ENCODE measurements at regions not wholly inside any gene's neighbourhood (a gene's known extent, or its start where the extent isn't known, plus 50 kb on each side); places are given as distances from the start of the nearest gene placed in this dataset.

- Mint-ChIP-seq H3K36me3 (ENCODE audit: low read depth, unreplicated experiment) (no peaks in the 10 kb centered on the region), H3K27me3 (ENCODE audit: unreplicated experiment) (no peaks in the 10 kb centered on the region), H3K9me3 (ENCODE audit: unreplicated experiment) (no peaks in the 10 kb centered on the region), H3K4me1 (ENCODE audit: unreplicated experiment) (no peaks in the 10 kb centered on the region), H3K27ac (ENCODE audit: unreplicated experiment) (no peak overlapping the region), H3K4me3 (ENCODE audit: unreplicated experiment) (no peak overlapping the region)
- no peak for DNase-seq (ENCODE audit: low spot score)
- TF ChIP-seq CTCF (IDR thresholded peaks at IDR 0.05; ENCODE audit: unreplicated experiment): no peak
Observed at GRCh38 chr13:55571237-55571867, 1569.4 kb upstream of the PRR20A start.

GRCh38 chr13:55572408-55572807 lies 1568.3 kb upstream of the PRR20A start:
- H3K9me3 Mint-ChIP-seq (ENCODE audit: unreplicated experiment): no peaks in the 10 kb centered on the region
- no peaks in the 10 kb centered on the region for H3K27me3 Mint-ChIP-seq (ENCODE audit: unreplicated experiment)
- no peak for DNase-seq (ENCODE audit: low spot score)
- no peak for TF ChIP-seq CTCF (IDR thresholded peaks at IDR 0.05; ENCODE audit: unreplicated experiment)
- H3K27ac Mint-ChIP-seq (ENCODE audit: unreplicated experiment): no peak overlapping the region
- no peaks in the 10 kb centered on the region for H3K4me1 Mint-ChIP-seq (ENCODE audit: unreplicated experiment)
- H3K4me3 Mint-ChIP-seq (ENCODE audit: unreplicated experiment): no peak overlapping the region
- H3K36me3 Mint-ChIP-seq (ENCODE audit: low read depth, unreplicated experiment): no peaks in the 10 kb centered on the region

- Mint-ChIP-seq H3K4me3 (ENCODE audit: unreplicated experiment) (no peak overlapping the region), H3K36me3 (ENCODE audit: low read depth, unreplicated experiment) (no peaks in the 10 kb centered on the region), H3K27ac (ENCODE audit: unreplicated experiment) (no peak overlapping the region), H3K27me3 (ENCODE audit: unreplicated experiment) (peaks cover 4% of the 10 kb centered on the region), H3K9me3 (ENCODE audit: unreplicated experiment) (no peaks in the 10 kb centered on the region), H3K4me1 (ENCODE audit: unreplicated experiment) (no peaks in the 10 kb centered on the region)
- no peak for TF ChIP-seq CTCF (IDR thresholded peaks at IDR 0.05; ENCODE audit: unreplicated experiment)
- no peak for DNase-seq (ENCODE audit: low spot score)
Observed at GRCh38 chr13:55572862-55573261, 1567.9 kb upstream of the PRR20A start.

GRCh38 chr13:55573565-55573964 lies 1567.2 kb upstream of the PRR20A start:
- no peaks in the 10 kb centered on the region for H3K36me3 Mint-ChIP-seq (ENCODE audit: low read depth, unreplicated experiment)

More at GRCh38 chr13:55573565-55573964, 1567.2 kb upstream of the PRR20A start:
- Mint-ChIP-seq H3K4me1 (ENCODE audit: unreplicated experiment) (no peaks in the 10 kb centered on the region), H3K9me3 (ENCODE audit: unreplicated experiment) (no peaks in the 10 kb centered on the region), H3K27me3 (ENCODE audit: unreplicated experiment) (peaks cover 6% of the 10 kb centered on the region), H3K27ac (ENCODE audit: unreplicated experiment) (no peak overlapping the region), H3K4me3 (ENCODE audit: unreplicated experiment) (no peak overlapping the region)
- DNase-seq (ENCODE audit: low spot score): no peak
- TF ChIP-seq CTCF (IDR thresholded peaks at IDR 0.05; ENCODE audit: unreplicated experiment): no peak
